HepG2 (cell line): ENCODE measurements at regions not wholly inside any gene's neighbourhood (a gene's known extent, or its start where the extent isn't known, plus 50 kb on each side); places are given as distances from the start of the nearest gene placed in this dataset.

Source experiments
- ATAC-seq: fragments of 200-7000 bp; cut with Tn5 transposase; 3 replicates; pipeline ENCODE4 v1.9.1; 2020; ENCODE audit warnings: mild to moderate bottlenecking, moderate library complexity
- BruUV-seq: library from RNA; stranded (reverse); fragments of 400-500 nt; replicated peaks from 2 replicates; lab custom pipeline; 2021; lab: Mats Ljungman, UMichigan
- CTCF ChIA-PET: fragments of 300-600 bp; formaldehyde crosslinking; extraction: SDS; loops from one replicate; lab custom pipeline; 2021; ENCODE audit warnings: low total read pairs, inconsistent platforms, low intra/inter-chr PET ratio; lab: Yijun Ruan, JAX
- POLR2A ChIA-PET: fragments of 350-600 bp; sonication (Branson Sonifier 250); formaldehyde crosslinking; loops from one replicate; lab custom pipeline; 2020; ENCODE audit warnings: antibody characterized with exemption, inconsistent platforms; lab: Yijun Ruan, JAX
- DNase-seq: peaks from one replicate; pipeline ENCODE4 v3.0.0-alpha.2; 2015; ENCODE audit warnings: low spot score
- FAIRE-seq: peaks from 3 replicates; lab custom pipeline; 2011; peaks lifted over from hg19 to GRCh38; lab: Jason Lieb, UNC
- H2AFZ ChIP-seq: one replicate; pipeline ENCODE4 v1.6.1; 2011; ENCODE audit warnings: low read length, inconsistent platforms
- H3K27ac ChIP-seq: fragments of 300-600 bp; 3 replicates; pipeline ENCODE4 v1.8.0; 2011; ENCODE audit warnings: mixed run types, mild to moderate bottlenecking, mixed read lengths, low read length, inconsistent platforms; ENCODE audit not compliant: insufficient read depth; ENCODE audit errors: extremely low read length
- H3K27me3 ChIP-seq, 2 experiments: fragments of 200-600 bp in 1 of 2; 2 replicates in 1 of 2; 3 replicates in 1 of 2; pipeline versions ENCODE4 v1.6.0 to v1.8.0; 2011; ENCODE audit warnings: low read length in 2 of 2, mild to moderate bottlenecking in 2 of 2, moderate library complexity in 2 of 2, inconsistent platforms in 1 of 2; ENCODE audit not compliant: insufficient read depth in 2 of 2, control insufficient read depth in 1 of 2
- H3K36me3 ChIP-seq, 2 experiments: fragments of 200-600 bp in 1 of 2; replicated peaks in 1 of 2; 2 replicates in 1 of 2; 3 replicates in 1 of 2; pipeline versions ENCODE4 v1.5.1 to v1.8.0; 2011; ENCODE audit warnings: low read length in 2 of 2, inconsistent platforms in 1 of 2; ENCODE audit not compliant: insufficient read depth in 2 of 2, control insufficient read depth in 1 of 2
- H3K4me1 ChIP-seq: 2 replicates; pipeline ENCODE4 v1.5.1; 2012; ENCODE audit warnings: low read length, inconsistent platforms; ENCODE audit not compliant: insufficient read depth
- H3K4me2 ChIP-seq: 2 replicates; pipeline ENCODE4 v1.6.0; 2011; ENCODE audit warnings: low read depth, low read length, inconsistent platforms
- H3K4me3 ChIP-seq, 3 experiments: fragments of 200-600 bp in 1 of 3; sonication (generic), shearing (Covaris generic) in 1 of 3; replicated peaks in 1 of 3; 2 replicates each; pipeline ENCODE4 v1.5.1; 2011 to 2016; ENCODE audit warnings: low read length in 3 of 3, inconsistent platforms in 2 of 3, low read depth in 2 of 3, mild to moderate bottlenecking in 2 of 3, control low read depth in 1 of 3, mixed read lengths in 1 of 3; ENCODE audit not compliant: insufficient read depth in 1 of 3
- H3K79me2 ChIP-seq: one replicate; pipeline ENCODE4 v1.6.1; 2011; ENCODE audit warnings: low read length, inconsistent platforms; ENCODE audit not compliant: insufficient read depth
- H3K9ac ChIP-seq: 2 replicates; pipeline ENCODE4 v1.6.0; 2011; ENCODE audit warnings: mild to moderate bottlenecking, low read depth, low read length, inconsistent platforms; ENCODE audit not compliant: insufficient read depth
- H3K9me3 ChIP-seq: 2 replicates; pipeline ENCODE4 v1.5.1; 2012; ENCODE audit warnings: mild to moderate bottlenecking, low read length
- H4K20me1 ChIP-seq: 2 replicates; pipeline ENCODE4 v1.6.0; 2011; ENCODE audit warnings: inconsistent platforms, mild to moderate bottlenecking, low read length, moderate library complexity; ENCODE audit not compliant: insufficient read depth
- ATF6 ChIP-seq: sonication (generic); formaldehyde crosslinking; conservative IDR thresholded peaks from 2 replicates; pipeline ENCODE4 v1.4.0; 2020; ENCODE audit warnings: missing genetic modification reagents
- CERS6 ChIP-seq: sonication (generic); formaldehyde crosslinking; IDR thresholded peaks from 2 replicates; pipeline ENCODE4 v1.5.0; 2020; ENCODE audit warnings: missing genetic modification reagents
- CREB3 ChIP-seq: sonication (generic); formaldehyde crosslinking; IDR thresholded peaks from 2 replicates; pipeline ENCODE4 v1.5.0; 2020; ENCODE audit warnings: missing genetic modification reagents
- JDP2 ChIP-seq: sonication (generic); formaldehyde crosslinking; IDR thresholded peaks from 2 replicates; pipeline ENCODE4 v1.8.1; 2022; ENCODE audit warnings: missing genetic modification reagents, borderline replicate concordance
- REXO4 ChIP-seq: sonication (generic); formaldehyde crosslinking; IDR thresholded peaks from 2 replicates; pipeline ENCODE4 v1.8.0; 2022; ENCODE audit warnings: missing genetic modification reagents, mild to moderate bottlenecking, borderline replicate concordance
- SP1 ChIP-seq, 2 experiments: fragments of 450-650 bp in 1 of 2; sonication (generic) in 1 of 2; formaldehyde crosslinking in 1 of 2; IDR thresholded peaks; 2 replicates each; pipeline versions ENCODE4 v1.4.0 to v1.6.1; 2016 to 2020; ENCODE audit warnings: missing genetic modification reagents in 1 of 2
- TBL1XR1 ChIP-seq: fragments of 150-350 bp; IDR thresholded peaks from 2 replicates; pipeline ENCODE4 v1.6.1; 2014; ENCODE audit warnings: borderline replicate concordance, low read length; ENCODE audit not compliant: partially characterized antibody
- ZNF232 ChIP-seq: sonication (generic); formaldehyde crosslinking; IDR thresholded peaks from 2 replicates; pipeline ENCODE4 v1.4.0; 2020; ENCODE audit warnings: missing genetic modification reagents, borderline replicate concordance
- ZNF513 ChIP-seq: sonication (generic); formaldehyde crosslinking; conservative IDR thresholded peaks from 2 replicates; pipeline ENCODE4 v1.5.0; 2020; ENCODE audit warnings: missing genetic modification reagents
- ZNF567 ChIP-seq: sonication (generic); formaldehyde crosslinking; IDR thresholded peaks from 2 replicates; pipeline ENCODE4 v1.8.1; 2023; ENCODE audit warnings: mild to moderate bottlenecking, missing genetic modification reagents, borderline replicate concordance
- ZSCAN29 ChIP-seq: sonication (generic); formaldehyde crosslinking; conservative IDR thresholded peaks from 2 replicates; pipeline ENCODE4 v1.4.0; 2020; ENCODE audit warnings: mild to moderate bottlenecking, missing genetic modification reagents
- in situ Hi-C: cut with HindIII; loops from 2 replicates; pipeline ENCODE4 v1.10.0; 2017; ENCODE audit warnings: low pct_unique_long_range_greater_than_20kb; ENCODE audit not compliant: extremely low pct_ligation_motif_present
- intact Hi-C: fragments of 100-400 bp; cut with micrococcal nuclease; formaldehyde crosslinking; loops from one replicate; pipeline ENCODE4 v1.10.0; 2022; ENCODE audit not compliant: unreplicated experiment

- ChIA-PET POLR2A (no interaction called here), CTCF (no interaction called here)
- Histone ChIP-seq H3K9me3 (peaks cover 58% of the 10 kb centered on the region), H3K9ac (no peak overlapping the region), H2AFZ (no peak overlapping the region), H3K4me1 (no peaks in the 10 kb centered on the region), H3K79me2 (no peaks in the 10 kb centered on the region), H3K4me2 (no peak overlapping the region), H3K36me3 (no peaks in the 10 kb centered on the region), H3K4me3 (no peak overlapping the region), H3K27ac (no peak overlapping the region), H3K27me3 (no peaks in the 10 kb centered on the region), H4K20me1 (no peaks in the 10 kb centered on the region)
- FAIRE-seq (no peak), ATAC-seq (no peak), DNase-seq (no peak)
- no TSS peak for BruUV-seq
- in situ Hi-C loops: no loop called here
- TF ChIP-seq CERS6 (CRISPR knock-in tag) (no peak), ZNF513 (CRISPR knock-in tag) (no peak), CREB3 (CRISPR knock-in tag) (no peak), ATF6 (no peak), ZNF232 (CRISPR knock-in tag) (no peak), SP1 (IDR thresholded peaks at IDR 0.05) (no peak), SP1 (CRISPR knock-in tag; IDR thresholded peaks at IDR 0.05) (no peak), REXO4 (CRISPR knock-in tag) (no peak), ZNF567 (CRISPR knock-in tag) (no peak), ZSCAN29 (CRISPR knock-in tag) (no peak), JDP2 (CRISPR knock-in tag) (no peak), TBL1XR1 (no peak)
- intact Hi-C loops: no loop called here
Observed at GRCh38 chr7:16113058-16113457, 308.3 kb downstream of the CRPPA start.
